H1 (cell line): ENCODE measurements at regions not wholly inside any gene's neighbourhood (a gene's known extent, or its start where the extent isn't known, plus 50 kb on each side); places are given as distances from the start of the nearest gene placed in this dataset.

Source experiments
- CTCF ChIA-PET: fragments of 300-600 bp; sonication (Branson Sonifier 250); formaldehyde crosslinking; loops from one replicate; lab custom pipeline; 2021; ENCODE audit not compliant: partially characterized antibody; lab: Charles Lee
- POLR2A ChIA-PET: fragments of 300-600 bp; sonication (Branson Sonifier 250); formaldehyde crosslinking; loops from one replicate; lab custom pipeline; 2021; ENCODE audit warnings: inconsistent platforms; ENCODE audit not compliant: partially characterized antibody; lab: Charles Lee
- DNase-seq, 2 experiments: peaks; one replicate each; pipeline versions ENCODE4 v3.0.0 to v3.0.0-alpha.2; 2010 to 2022; ENCODE audit warnings: low spot score in 2 of 2, low read depth in 1 of 2, mixed read lengths in 1 of 2
- FAIRE-seq: peaks from 2 replicates; lab custom pipeline; 2011; peaks lifted over from hg19 to GRCh38; lab: Jason Lieb, UNC
- H2AFZ ChIP-seq: 2 replicates; pipeline ENCODE4 v1.8.1; 2012; ENCODE audit warnings: low read length, inconsistent platforms
- H2AK5ac ChIP-seq: 2 replicates; pipeline ENCODE4 v1.6.1; 2013; ENCODE audit warnings: low read depth, low read length
- H2BK120ac ChIP-seq: replicated peaks from 2 replicates; pipeline ENCODE3; 2013; ENCODE audit warnings: low read depth, low read length, inconsistent platforms
- H2BK12ac ChIP-seq: 2 replicates; pipeline ENCODE4 v1.6.1; 2013; ENCODE audit warnings: low read depth, low read length
- H2BK15ac ChIP-seq: 2 replicates; pipeline ENCODE4 v1.6.1; 2013; ENCODE audit warnings: low read length
- H2BK20ac ChIP-seq: 2 replicates; pipeline ENCODE4 v1.6.1; 2013; ENCODE audit warnings: low read length
- H2BK5ac ChIP-seq: 2 replicates; pipeline ENCODE4 v1.6.1; 2013; ENCODE audit warnings: low read depth, low read length
- H3K14ac ChIP-seq: 2 replicates; pipeline ENCODE4 v1.6.1; 2013; ENCODE audit warnings: inconsistent platforms; ENCODE audit not compliant: insufficient read length
- H3K18ac ChIP-seq: 2 replicates; pipeline ENCODE4 v1.6.1; 2013; ENCODE audit warnings: low read length; ENCODE audit errors: extremely low read depth
- H3K23ac ChIP-seq: 2 replicates; pipeline ENCODE4 v1.6.1; 2013; ENCODE audit warnings: inconsistent platforms; ENCODE audit not compliant: insufficient read length
- H3K23me2 ChIP-seq: 2 replicates; pipeline ENCODE4 v1.6.1; 2013; ENCODE audit warnings: low read depth, low read length
- H3K27ac ChIP-seq: 2 replicates; pipeline ENCODE4 v1.6.1; 2011; ENCODE audit warnings: low read depth, low read length, inconsistent platforms
- H3K27me3 ChIP-seq, 4 experiments: replicated peaks in 1 of 4; 1 replicate in 1 of 4; 2 replicates in 3 of 4; pipeline versions ENCODE4 v1.6.1 to v1.8.1; 2011 to 2013; ENCODE audit warnings: low read length in 3 of 4, mild to moderate bottlenecking in 3 of 4, inconsistent platforms in 2 of 4, mixed read lengths in 2 of 4, moderate library complexity in 1 of 4; ENCODE audit not compliant: control insufficient read depth in 3 of 4, insufficient read depth in 3 of 4; ENCODE audit errors: extremely low read depth in 1 of 4
- H3K36me3 ChIP-seq, 4 experiments: 2 replicates each; pipeline versions ENCODE4 v1.6.1 to v1.8.1; 2011 to 2013; ENCODE audit warnings: mild to moderate bottlenecking in 4 of 4, low read length in 3 of 4, moderate library complexity in 2 of 4, control low read depth in 1 of 4, inconsistent platforms in 1 of 4; ENCODE audit not compliant: insufficient read depth in 4 of 4, control insufficient read depth in 2 of 4
- H3K4ac ChIP-seq: replicated peaks from 2 replicates; pipeline ENCODE3; 2013; ENCODE audit warnings: low read length, low read depth, mixed read lengths, inconsistent platforms; ENCODE audit not compliant: insufficient read length
- H3K4me1 ChIP-seq, 4 experiments: replicated peaks in 1 of 4; 1 replicate in 1 of 4; 2 replicates in 3 of 4; pipeline versions ENCODE4 v1.6.1 to v1.8.1; 2011 to 2013; ENCODE audit warnings: low read length in 3 of 4, inconsistent platforms in 2 of 4, mixed read lengths in 1 of 4; ENCODE audit not compliant: insufficient read depth in 4 of 4, control insufficient read depth in 3 of 4
- H3K4me2 ChIP-seq, 2 experiments: 2 replicates each; pipeline versions ENCODE4 v1.6.1 to v1.8.1; 2011 to 2013; ENCODE audit warnings: low read depth in 2 of 2, low read length in 2 of 2, control low read depth in 1 of 2, inconsistent platforms in 1 of 2, mild to moderate bottlenecking in 1 of 2; ENCODE audit not compliant: insufficient read depth in 1 of 2
- H3K4me3 ChIP-seq, 4 experiments: fragments of 200-600, 300-600 bp in 1 of 4; sonication (generic), shearing (Covaris generic), sonication (Bioruptor Twin) in 1 of 4; 2 replicates each; pipeline versions ENCODE4 v1.5.1 to v1.8.1; 2011 to 2016; ENCODE audit warnings: low read length in 4 of 4, low read depth in 3 of 4, control low read depth in 2 of 4, inconsistent platforms in 2 of 4, mild to moderate bottlenecking in 2 of 4, mixed read lengths in 1 of 4, moderate library complexity in 1 of 4; ENCODE audit not compliant: insufficient read depth in 2 of 4; ENCODE audit errors: extremely low read depth in 1 of 4
- H3K56ac ChIP-seq: replicated peaks from 2 replicates; pipeline ENCODE3; 2013; ENCODE audit warnings: low read depth, mild to moderate bottlenecking, mixed read lengths, low read length, inconsistent platforms; ENCODE audit not compliant: insufficient read length
- H3K79me1 ChIP-seq: 2 replicates; pipeline ENCODE4 v1.6.1; 2013; ENCODE audit warnings: low read depth, low read length, control low read depth
- H3K79me2 ChIP-seq, 2 experiments: 2 replicates each; pipeline versions ENCODE4 v1.6.1 to v1.8.1; 2012 to 2013; ENCODE audit warnings: low read length in 2 of 2, mild to moderate bottlenecking in 2 of 2, inconsistent platforms in 1 of 2; ENCODE audit not compliant: insufficient read depth in 2 of 2, control insufficient read depth in 1 of 2
- H3K9ac ChIP-seq, 4 experiments: replicated peaks in 1 of 4; 1 replicate in 1 of 4; 2 replicates in 3 of 4; pipeline versions ENCODE4 v1.6.1 to v1.8.1; 2011 to 2013; ENCODE audit warnings: low read depth in 3 of 4, low read length in 3 of 4, control low read depth in 2 of 4, mild to moderate bottlenecking in 2 of 4, moderate library complexity in 2 of 4, inconsistent platforms in 1 of 4; ENCODE audit errors: extremely low read depth in 1 of 4
- H3K9me3 ChIP-seq, 2 experiments: 2 replicates each; pipeline versions ENCODE4 v1.6.1 to v1.8.1; 2012 to 2013; ENCODE audit warnings: mild to moderate bottlenecking in 2 of 2, moderate library complexity in 2 of 2, control low read depth in 1 of 2, inconsistent platforms in 1 of 2, low read depth in 1 of 2, low read length in 1 of 2, mixed read lengths in 1 of 2; ENCODE audit not compliant: insufficient read depth in 2 of 2
- H4K20me1 ChIP-seq, 2 experiments: replicated peaks in 1 of 2; 2 replicates each; pipeline versions ENCODE3 to v1.8.1; 2011 to 2013; ENCODE audit warnings: inconsistent platforms in 2 of 2, low read length in 2 of 2, mild to moderate bottlenecking in 1 of 2; ENCODE audit not compliant: insufficient read depth in 2 of 2, control insufficient read depth in 1 of 2
- H4K5ac ChIP-seq: 2 replicates; pipeline ENCODE4 v1.6.1; 2013; ENCODE audit warnings: low read length, low read depth, mixed read lengths, inconsistent platforms; ENCODE audit not compliant: insufficient read length
- H4K8ac ChIP-seq: 2 replicates; pipeline ENCODE4 v1.8.0; 2013; ENCODE audit warnings: mild to moderate bottlenecking, moderate library complexity, low read length, inconsistent platforms; ENCODE audit not compliant: insufficient read depth; ENCODE audit errors: extremely low read depth
- H4K91ac ChIP-seq: replicated peaks from 2 replicates; pipeline ENCODE3; 2013; ENCODE audit warnings: low read length, mixed read lengths, inconsistent platforms; ENCODE audit not compliant: insufficient read length
- CREB1 ChIP-seq: IDR thresholded peaks from 2 replicates; pipeline ENCODE4 v1.6.1; 2012; ENCODE audit warnings: inconsistent platforms
- HDAC6 ChIP-seq: IDR thresholded peaks from one replicate; pipeline ENCODE4 v1.7.1; 2012; ENCODE audit warnings: low read depth, mild to moderate bottlenecking, inconsistent platforms, low read length, moderate library complexity
- KDM1A ChIP-seq: fragments of 200-600, 300-600 bp; sonication (generic); IDR thresholded peaks from 2 replicates; pipeline ENCODE4 v1.7.1; 2016; ENCODE audit warnings: mild to moderate bottlenecking, low read length, borderline replicate concordance
- KDM5A ChIP-seq: fragments of 200-600 bp; IDR thresholded peaks from 2 replicates; pipeline ENCODE4 v1.7.1; 2012; ENCODE audit warnings: mild to moderate bottlenecking, low read length, inconsistent platforms, mixed read lengths
- MAFK ChIP-seq: IDR thresholded peaks from 2 replicates; pipeline ENCODE4 v1.6.1; 2012; ENCODE audit warnings: low read depth, mild to moderate bottlenecking, improper control_type of control experiment, low read length
- PHF8 ChIP-seq: fragments of 200-600 bp; sonication (generic); conservative IDR thresholded peaks from 2 replicates; pipeline ENCODE4 v1.7.1; 2012; ENCODE audit warnings: low read depth, mild to moderate bottlenecking, inconsistent platforms, low read length, moderate library complexity
- RAD21 ChIP-seq, 2 experiments: IDR thresholded peaks in 1 of 2; conservative IDR thresholded peaks in 1 of 2; 2 replicates each; pipeline ENCODE4 v1.6.1; 2011; ENCODE audit warnings: low read depth in 2 of 2, low read length in 2 of 2, improper control_type of control experiment in 1 of 2, inconsistent platforms in 1 of 2, mild to moderate bottlenecking in 1 of 2, moderate library complexity in 1 of 2
- SAP30 ChIP-seq: fragments of 300-600 bp; sonication (generic); IDR thresholded peaks from 2 replicates; pipeline ENCODE4 v1.7.1; 2012; ENCODE audit warnings: low read length, moderate library complexity, mild to moderate bottlenecking, inconsistent platforms; ENCODE audit not compliant: insufficient read depth, insufficient replicate concordance
- SP1 ChIP-seq: IDR thresholded peaks from 2 replicates; pipeline ENCODE4 v1.6.1; 2011; ENCODE audit warnings: low read depth, low read length
- WGBS, 2 experiments: shearing (Covaris generic) in 1 of 2; methylation state at CpG; one replicate each; pipeline versions ENCODE4 v1.1.6 to v1.1.7; 2013 to 2015; ENCODE audit warnings: low lambda C conversion rate in 2 of 2, mixed read lengths in 2 of 2, inconsistent platforms in 1 of 2, low coverage in 1 of 2, missing lambda C conversion rate in 1 of 2; ENCODE audit not compliant: insufficient replicate concordance in 2 of 2, insufficient coverage in 1 of 2, insufficient read length in 1 of 2; ENCODE audit errors: extremely low coverage in 1 of 2, missing lambda C conversion rate in 1 of 2; 5-methylcytosine and 5-hydroxymethylcytosine counted together
- TF ChIP-seq, protein P1 (sequence below): IDR thresholded peaks from 2 replicates; pipeline ENCODE4 v1.6.1; 2012; ENCODE audit warnings: low read length, inconsistent platforms
- TF ChIP-seq, protein P2 (sequence below): IDR thresholded peaks from 2 replicates; pipeline ENCODE4 v1.6.1; 2011; ENCODE audit warnings: low read depth, mild to moderate bottlenecking, low read length; ENCODE audit not compliant: insufficient read depth

DNA sequence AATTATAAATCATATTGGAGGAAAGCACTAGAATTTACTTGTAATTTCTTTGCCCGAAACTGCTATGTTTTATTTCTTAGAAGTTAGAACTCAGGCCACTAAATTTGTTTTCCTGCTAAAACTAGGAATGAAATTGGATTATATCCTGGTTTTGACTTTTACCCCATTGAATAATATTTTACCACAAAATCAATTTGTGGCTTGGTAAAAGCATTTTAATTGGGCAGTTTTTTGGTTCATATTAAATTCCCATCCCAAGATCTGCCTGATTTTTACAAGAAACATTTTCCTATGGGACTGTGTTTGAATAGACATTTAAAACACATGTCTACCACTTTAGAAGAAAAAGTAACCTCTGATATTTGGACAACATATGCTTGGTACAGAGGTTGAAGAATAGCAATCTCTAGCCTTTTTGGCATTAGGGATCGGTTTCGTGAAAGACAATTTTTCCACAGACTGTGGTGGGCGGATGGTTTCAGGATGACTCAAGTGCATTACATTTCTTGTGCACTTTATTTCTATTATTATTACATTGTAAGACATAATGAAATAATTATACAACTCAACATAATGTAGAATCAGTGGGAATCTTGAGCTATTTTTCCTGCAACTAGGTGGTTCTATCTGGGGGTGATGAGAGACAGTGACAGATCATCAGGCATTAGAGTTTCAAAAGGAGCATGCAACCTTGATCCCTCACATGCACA is 565.6 kb downstream of the PRR16 start:
- no peaks in the 10 kb centered on the region for H3K79me1 ChIP-seq
- no peak overlapping the region for H4K91ac ChIP-seq
- H4K5ac ChIP-seq: no peak overlapping the region
- H3K14ac ChIP-seq: no peak overlapping the region
- H2BK20ac ChIP-seq: no peak overlapping the region
- no peak overlapping the region for H2BK120ac ChIP-seq
- no peaks in the 10 kb centered on the region for H3K9me3 ChIP-seq
- H2AK5ac ChIP-seq: no peak overlapping the region
- H3K36me3 ChIP-seq: no peaks in the 10 kb centered on the region
- no peak overlapping the region for H3K4ac ChIP-seq
- H2BK5ac ChIP-seq: no peak overlapping the region
- no peak overlapping the region for H3K4me3 ChIP-seq
- no peak overlapping the region for H3K56ac ChIP-seq
- no peak overlapping the region for H2AFZ ChIP-seq
- no peak overlapping the region for H3K18ac ChIP-seq
- H2BK12ac ChIP-seq: no peak overlapping the region
- H3K23ac ChIP-seq: no peak overlapping the region
- no peaks in the 10 kb centered on the region for H3K23me2 ChIP-seq
- H4K20me1 ChIP-seq: no peaks in the 10 kb centered on the region
- CTCF ChIA-PET: no interaction called here
- H3K27me3 ChIP-seq: no peaks in the 10 kb centered on the region
- WGBS, 2 experiments: 91% methylated on average over 4 of the region's 4 CpGs; no CpG with 5 or more reads in 1 of the 2 experiments
- no peak overlapping the region for H3K9ac ChIP-seq
- H3K4me2 ChIP-seq: no peak overlapping the region
- H3K4me1 ChIP-seq: no peaks in the 10 kb centered on the region
- no peak overlapping the region for H3K27ac ChIP-seq
- H3K79me2 ChIP-seq: no peaks in the 10 kb centered on the region
- no peak overlapping the region for H4K8ac ChIP-seq
- FAIRE-seq (no peak), DNase-seq (no peak)
- no peak overlapping the region for H2BK15ac ChIP-seq
- POLR2A ChIA-PET: no interaction called here
- no peak for TF ChIP-seq SP1
- no peak for TF ChIP-seq HDAC6
- TF ChIP-seq, protein P1, sequence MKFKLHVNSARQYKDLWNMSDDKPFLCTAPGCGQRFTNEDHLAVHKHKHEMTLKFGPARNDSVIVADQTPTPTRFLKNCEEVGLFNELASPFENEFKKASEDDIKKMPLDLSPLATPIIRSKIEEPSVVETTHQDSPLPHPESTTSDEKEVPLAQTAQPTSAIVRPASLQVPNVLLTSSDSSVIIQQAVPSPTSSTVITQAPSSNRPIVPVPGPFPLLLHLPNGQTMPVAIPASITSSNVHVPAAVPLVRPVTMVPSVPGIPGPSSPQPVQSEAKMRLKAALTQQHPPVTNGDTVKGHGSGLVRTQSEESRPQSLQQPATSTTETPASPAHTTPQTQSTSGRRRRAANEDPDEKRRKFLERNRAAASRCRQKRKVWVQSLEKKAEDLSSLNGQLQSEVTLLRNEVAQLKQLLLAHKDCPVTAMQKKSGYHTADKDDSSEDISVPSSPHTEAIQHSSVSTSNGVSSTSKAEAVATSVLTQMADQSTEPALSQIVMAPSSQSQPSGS: no peak
- TF ChIP-seq KDM1A: no peak
- TF ChIP-seq KDM5A: no peak
- TF ChIP-seq CREB1: no peak
- no peak for TF ChIP-seq RAD21 (IDR thresholded peaks at IDR 0.05 in 1 of 2, conservative IDR thresholded peaks at IDR 0.05 in 1 of 2; ENCODE audit: low read depth in 2 of 2, low read length in 2 of 2)
- no peak for TF ChIP-seq SAP30
- no peak for TF ChIP-seq MAFK
- TF ChIP-seq, protein P2, sequence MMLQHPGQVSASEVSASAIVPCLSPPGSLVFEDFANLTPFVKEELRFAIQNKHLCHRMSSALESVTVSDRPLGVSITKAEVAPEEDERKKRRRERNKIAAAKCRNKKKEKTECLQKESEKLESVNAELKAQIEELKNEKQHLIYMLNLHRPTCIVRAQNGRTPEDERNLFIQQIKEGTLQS: no peak
- TF ChIP-seq PHF8: no peak
